T47D (cell line): ENCODE measurements at regions not wholly inside any gene's neighbourhood (a gene's known extent, or its start where the extent isn't known, plus 50 kb on each side); places are given as distances from the start of the nearest gene placed in this dataset.

Experiments
- DNase-seq, 2 experiments: peaks; one replicate each; pipeline versions ENCODE4 v3.0.0 to v3.0.0-alpha.2; 2011 to 2012; ENCODE audit warnings: low read depth in 1 of 2, low spot score in 1 of 2
- JUND ChIP-seq: IDR thresholded peaks from 2 replicates; pipeline ENCODE4 v1.6.1; 2012; ENCODE audit warnings: low read depth
- in situ Hi-C: cut with HindIII; loops from 2 replicates; pipeline ENCODE4 v1.10.0; 2016; ENCODE audit warnings: low sequenced_read_pairs, low pct_unique_long_range_greater_than_20kb

DNA sequence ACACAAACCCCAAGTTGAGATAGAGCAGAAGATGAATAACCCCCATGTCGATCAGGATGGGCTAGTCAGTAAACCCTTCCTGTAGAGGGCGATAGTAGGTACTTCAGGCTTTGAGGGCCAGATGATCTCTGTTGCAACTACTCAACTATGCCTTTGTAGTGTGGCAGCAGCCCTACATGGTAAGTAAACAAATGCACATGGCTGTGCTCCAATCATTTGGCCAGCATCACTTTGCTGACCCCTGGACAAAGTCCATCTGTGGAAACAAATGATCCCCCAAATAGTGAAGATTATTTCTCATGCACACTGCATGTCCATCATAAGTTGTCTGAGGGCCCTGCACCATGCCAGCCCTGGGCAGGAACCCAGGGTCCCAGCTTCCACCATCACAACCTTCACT is 402.2 kb upstream of the PROK2 start:
- DNase-seq, result no peak
- TF ChIP-seq JUND, result no peak
- in situ Hi-C loops, result no loop called here

DNA sequence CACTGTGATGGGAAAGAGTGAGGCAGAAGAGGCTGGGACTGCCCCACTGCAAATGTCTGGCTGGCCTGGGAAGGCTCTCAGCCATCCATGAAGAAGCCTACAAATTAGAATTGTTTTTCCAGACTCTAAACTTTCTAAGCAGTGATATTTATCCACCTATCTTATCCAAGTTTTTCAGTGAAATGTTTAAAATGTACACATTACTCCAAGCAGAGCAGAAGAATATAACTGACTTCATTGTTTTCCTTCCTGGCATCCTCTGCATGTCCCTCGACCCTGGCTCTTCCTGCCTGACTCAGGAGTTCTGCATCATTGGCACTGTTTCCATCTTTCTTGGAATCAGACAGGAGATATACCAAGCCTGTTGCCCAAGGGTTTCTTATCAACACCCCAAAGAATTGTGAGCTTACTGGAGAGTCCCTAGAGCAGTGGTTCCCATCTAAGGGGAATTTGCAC is 401.5 kb upstream of the PROK2 start:
- no peak for TF ChIP-seq JUND
- in situ Hi-C loops, result no loop called here
- DNase-seq, result no peak

- in situ Hi-C loops, result no loop called here
- no peak for TF ChIP-seq JUND
- DNase-seq, result no peak
Measured at GRCh38 chr3:72185549-72186399, 400.8 kb upstream of the PROK2 start.

GRCh38 chr3:72183489-72183888 is 398.5 kb upstream of the PROK2 start:
- no peak for TF ChIP-seq JUND
- in situ Hi-C loops, result no loop called here
- DNase-seq, result no peak

DNA sequence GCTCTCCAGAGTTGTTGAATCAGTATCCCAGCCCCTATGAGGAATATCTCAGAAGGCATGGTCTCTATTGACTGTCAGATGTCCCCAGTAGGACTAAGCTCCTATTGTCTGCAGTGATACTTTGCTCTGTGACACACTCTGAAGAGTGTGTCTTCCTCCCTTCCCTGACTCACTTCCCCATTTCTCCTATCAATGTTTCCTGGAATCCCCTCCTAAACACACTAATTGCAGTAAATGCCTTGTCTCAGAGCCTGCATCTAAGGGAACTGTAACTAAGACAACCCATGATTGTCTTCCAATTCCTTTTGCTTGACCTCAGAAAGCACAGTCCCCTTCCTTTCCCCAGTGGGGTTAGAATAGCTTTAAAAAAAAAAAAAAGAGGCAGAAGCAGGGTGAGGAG is 397.3 kb upstream of the PROK2 start:
- in situ Hi-C loops, result no loop called here
- DNase-seq, result no peak
- TF ChIP-seq JUND, result no peak

DNA sequence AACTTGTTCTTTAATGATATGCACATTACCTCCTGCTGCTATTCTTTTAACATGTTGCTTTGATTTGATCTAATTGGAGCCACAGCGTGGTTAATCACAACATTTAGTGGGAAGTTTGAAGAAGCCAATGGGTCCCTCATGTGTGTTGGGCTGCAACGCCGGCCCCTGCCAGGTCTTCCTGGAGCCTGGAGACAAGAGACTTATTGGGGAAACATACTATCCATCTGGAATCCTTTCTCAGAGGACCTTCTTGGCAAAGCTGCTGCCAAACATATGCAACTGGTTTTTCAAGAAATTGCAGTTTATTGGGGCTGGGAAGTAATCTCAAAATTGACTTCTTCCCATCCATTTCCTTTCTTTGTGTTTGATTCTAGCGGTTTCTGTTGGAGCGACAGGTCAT is 396.3 kb upstream of the PROK2 start:
- in situ Hi-C loops, result no loop called here
- DNase-seq, result peak in 1 of 2 experiments; percentile 56
- TF ChIP-seq JUND, result no peak

- TF ChIP-seq JUND, result no peak
- in situ Hi-C loops, result no loop called here
- no peak for DNase-seq
Measured at GRCh38 chr3:72180405-72180804, 395.5 kb upstream of the PROK2 start.

DNA sequence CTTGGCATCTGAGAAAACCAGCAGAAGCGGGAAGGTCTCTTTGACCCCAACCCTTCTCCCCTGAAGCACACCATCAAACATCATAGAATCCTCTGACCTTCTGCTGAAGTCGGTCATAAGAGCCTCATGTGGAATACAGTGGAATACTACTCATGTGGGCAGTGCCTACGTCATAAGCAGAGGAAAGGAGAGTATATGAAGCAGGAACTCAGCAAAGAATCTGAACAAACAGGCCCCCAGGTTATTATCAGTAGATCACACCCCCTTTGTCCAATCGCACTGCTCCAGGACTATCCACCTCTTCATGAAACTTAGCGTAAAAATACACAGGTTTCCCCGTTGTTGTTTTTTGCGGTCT is 394.1 kb upstream of the PROK2 start:
- DNase-seq, result no peak
- TF ChIP-seq JUND, result no peak
- in situ Hi-C loops, result no loop called here

DNA sequence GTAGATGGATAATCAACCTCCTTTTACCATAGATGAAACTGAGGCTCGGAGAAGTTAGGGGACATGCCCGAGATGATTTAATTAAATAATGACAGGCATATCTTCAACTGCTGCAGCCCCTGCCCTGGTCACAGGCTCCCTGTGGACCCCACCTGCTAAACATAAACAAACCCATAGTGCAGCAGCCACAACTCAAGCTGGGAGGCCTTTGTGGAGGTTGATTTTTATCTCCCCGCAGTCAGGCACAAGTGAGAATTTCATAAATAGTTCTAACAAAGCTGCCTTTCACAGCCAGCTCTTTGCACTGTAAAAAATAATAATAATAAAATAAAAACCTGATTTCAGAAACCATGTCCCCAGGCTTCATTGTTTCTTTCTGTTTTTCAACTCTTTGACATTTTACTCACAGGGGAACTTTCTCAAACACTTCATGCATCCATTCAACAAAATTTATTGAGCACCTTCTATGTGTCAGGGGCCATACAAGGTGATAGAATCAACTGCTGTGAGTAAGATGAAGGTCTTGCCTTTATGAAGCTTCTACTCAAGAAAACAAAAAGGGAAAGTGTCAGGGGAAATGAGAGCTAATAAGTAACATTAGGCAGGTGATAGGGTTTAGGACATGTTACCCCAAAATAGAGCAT is 393.6 kb upstream of the PROK2 start:
- TF ChIP-seq JUND, result no peak
- DNase-seq, result no peak
- in situ Hi-C loops, result no loop called here

DNA sequence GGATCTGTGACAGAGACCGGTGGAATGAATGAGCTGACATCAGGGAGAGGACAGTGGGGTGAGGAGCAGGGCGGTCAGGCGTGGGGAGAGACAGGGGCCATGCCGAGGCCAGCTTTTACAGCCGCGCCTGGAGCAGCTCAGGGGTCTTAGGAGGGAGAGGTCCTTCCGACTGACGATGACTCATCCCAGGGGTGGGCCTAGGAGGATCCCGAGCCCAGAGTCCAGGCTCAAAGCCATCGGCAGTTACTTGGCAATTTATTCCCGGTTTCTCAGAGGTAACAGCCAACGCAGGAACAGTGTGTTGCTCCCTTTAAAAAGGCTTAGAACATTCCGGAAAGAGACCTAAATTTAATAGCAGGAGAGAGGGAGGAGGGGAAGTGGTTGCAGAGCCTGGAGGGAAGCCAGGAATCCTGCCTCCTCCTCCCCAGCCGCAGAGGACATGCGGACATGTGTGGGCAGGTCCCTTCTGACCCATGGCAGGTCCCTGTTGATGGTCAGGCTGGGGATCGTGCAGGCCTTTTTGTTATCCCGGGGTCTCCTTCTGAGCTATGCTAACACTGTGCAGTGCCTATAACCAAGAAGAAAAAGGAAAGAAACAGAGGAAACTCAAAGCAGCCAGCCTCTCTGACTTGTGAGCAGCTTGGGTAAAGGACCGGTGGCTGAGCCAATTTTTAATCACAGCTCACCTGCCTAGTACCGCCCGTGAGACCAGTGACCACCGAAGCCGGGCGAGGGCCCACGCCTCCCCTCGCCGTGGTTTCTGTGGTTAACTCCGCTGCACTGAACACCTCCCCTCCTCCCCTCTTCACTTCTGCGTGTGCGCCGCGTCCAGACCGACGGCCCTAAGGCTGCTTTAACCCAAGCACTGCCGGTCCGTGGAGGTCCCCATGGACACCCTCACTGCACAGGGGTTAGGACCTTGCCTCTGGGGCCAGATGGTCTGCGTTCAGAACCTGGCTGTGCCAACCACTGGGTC is 392.4 kb upstream of the PROK2 start:
- TF ChIP-seq JUND, result no peak
- peak; percentile 11 to 69 for DNase-seq
- in situ Hi-C loops, result no loop called here

DNA sequence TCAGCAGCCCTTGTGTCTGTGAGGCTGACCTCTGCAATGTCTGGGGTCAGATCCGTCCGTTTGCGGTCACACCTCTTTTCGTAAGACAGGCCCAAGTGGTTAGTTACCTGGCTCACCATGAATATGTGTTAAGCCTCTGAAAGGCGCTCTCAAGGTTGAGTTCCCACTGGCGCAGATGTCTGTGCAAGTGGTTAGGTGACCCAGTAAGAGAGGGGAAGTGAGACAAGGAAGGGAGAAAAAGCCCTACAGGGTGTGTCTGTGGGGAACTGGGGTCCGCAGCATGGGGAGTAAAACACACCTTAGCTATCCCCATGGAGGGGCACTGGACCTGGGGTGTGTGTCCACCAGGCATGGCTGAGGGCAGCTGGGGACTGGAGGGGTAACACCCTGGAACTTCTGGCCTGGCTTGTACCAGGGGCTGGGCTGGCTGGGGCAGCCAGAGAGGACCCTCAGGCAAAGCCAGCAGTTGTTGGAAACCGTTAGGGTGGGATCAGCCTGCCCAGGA is 391.6 kb upstream of the PROK2 start:
- TF ChIP-seq JUND, result no peak
- in situ Hi-C loops, result no loop called here
- no peak for DNase-seq

DNA sequence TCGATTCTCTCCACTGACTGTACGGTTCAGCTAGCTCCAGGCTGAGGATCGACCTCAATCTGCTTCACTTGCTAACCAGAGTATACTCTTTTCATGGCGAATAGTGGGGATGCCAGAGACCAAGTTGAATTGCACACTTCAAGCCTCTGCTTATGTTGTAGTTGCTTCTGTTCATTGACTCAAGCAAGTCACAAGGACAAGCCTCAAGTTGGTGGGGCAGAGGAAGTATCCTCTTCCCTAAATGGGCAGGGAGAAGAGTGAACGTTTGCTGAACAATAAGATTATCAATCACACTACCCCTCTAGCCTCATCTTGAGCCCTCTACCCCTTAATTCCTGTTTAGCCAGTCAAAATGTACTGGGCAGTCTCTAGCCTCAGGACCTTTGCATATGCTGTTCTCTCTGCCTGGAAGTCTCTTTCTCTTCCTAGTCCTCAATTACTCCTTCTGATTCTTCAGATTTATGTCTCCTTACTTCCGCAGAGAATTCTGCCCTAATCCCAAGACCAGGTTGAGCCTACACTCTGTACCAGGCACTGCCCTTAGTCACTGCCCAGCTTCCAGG is 390.4 kb upstream of the PROK2 start:
- DNase-seq, result no peak
- TF ChIP-seq JUND, result no peak
- in situ Hi-C loops, result no loop called here

DNA sequence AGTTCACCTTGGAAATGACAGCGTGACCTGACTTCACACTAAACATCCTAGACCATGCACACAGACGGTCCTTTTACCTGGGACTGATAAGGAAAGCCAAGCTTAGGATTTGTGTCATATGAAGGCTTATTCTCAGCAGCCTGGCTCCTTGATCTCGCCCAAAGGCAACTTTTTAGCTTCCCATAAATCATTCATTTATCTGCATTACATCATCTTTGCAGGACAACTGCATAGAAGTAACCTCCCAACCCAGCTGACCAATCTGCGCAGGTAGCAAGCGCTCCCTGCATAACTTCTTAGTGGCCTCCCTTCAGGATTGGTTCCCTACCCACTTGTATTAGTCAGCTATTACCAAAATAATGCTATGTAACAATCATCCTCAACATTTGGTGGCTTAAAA is 389.9 kb upstream of the PROK2 start:
- no peak for DNase-seq
- no peak for TF ChIP-seq JUND
- in situ Hi-C loops, result no loop called here
